Skeletal muscle tissue (tissue), 3 donors: ENCODE measurements at regions not wholly inside any gene's neighbourhood (a gene's known extent, or its start where the extent isn't known, plus 50 kb on each side); places are given as distances from the start of the nearest gene placed in this dataset.

Source experiments
- H3K27ac ChIP-seq: one replicate; pipeline ENCODE4 v1.7.0; 2013; ENCODE audit warnings: mild to moderate bottlenecking, low read depth, low read length, inconsistent platforms
- H3K27me3 ChIP-seq, 3 donors: one replicate each; pipeline ENCODE4 v1.7.0; 2013; ENCODE audit warnings: low read length in 3 of 3; ENCODE audit not compliant: control insufficient read depth in 3 of 3, insufficient read depth in 3 of 3
- H3K36me3 ChIP-seq, 3 donors: one replicate each; pipeline ENCODE4 v1.7.0; 2013; ENCODE audit warnings: low read length in 3 of 3; ENCODE audit not compliant: control insufficient read depth in 3 of 3, insufficient read depth in 3 of 3
- H3K4me1 ChIP-seq, 3 donors: one replicate each; pipeline ENCODE4 v1.7.0; 2013; ENCODE audit warnings: low read length in 3 of 3, mild to moderate bottlenecking in 3 of 3; ENCODE audit not compliant: control insufficient read depth in 3 of 3, insufficient read depth in 3 of 3
- H3K4me3 ChIP-seq, 3 donors: one replicate each; pipeline ENCODE4 v1.7.0; 2013; ENCODE audit warnings: low read length in 3 of 3
- H3K9ac ChIP-seq, 3 donors: one replicate each; pipeline ENCODE4 v1.7.0; 2013; ENCODE audit warnings: low read length in 3 of 3, mild to moderate bottlenecking in 3 of 3, moderate library complexity in 2 of 3, low read depth in 1 of 3
- H3K9me3 ChIP-seq, 3 donors: one replicate each; pipeline ENCODE4 v1.7.0; 2013; ENCODE audit warnings: low read length in 3 of 3; ENCODE audit not compliant: control insufficient read depth in 3 of 3
- donor health status: Osteomylitis.

DNA sequence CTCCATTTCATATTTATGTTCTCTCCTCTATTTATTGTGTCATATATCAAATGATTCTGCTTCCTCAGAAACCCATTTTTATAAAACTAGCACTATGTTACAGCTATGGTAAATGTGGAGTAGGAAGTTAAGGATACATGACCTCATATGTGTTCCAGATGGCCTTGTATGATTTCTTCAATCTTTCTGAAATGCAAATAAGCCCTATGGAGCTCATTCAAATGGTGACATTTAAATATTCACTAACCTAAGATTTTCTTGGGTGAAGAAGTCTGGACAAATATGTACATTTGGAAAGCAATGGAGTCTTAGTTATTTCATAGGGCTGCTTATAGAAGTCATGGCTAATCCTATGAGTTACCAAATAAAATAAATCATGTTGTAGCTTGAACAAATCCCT, 782.5 kb downstream of the STPG2 start:
- Histone ChIP-seq H3K4me1 (no peaks in the 10 kb centered on the region), H3K36me3 (no peaks in the 10 kb centered on the region), H3K27ac (no peak overlapping the region), H3K9me3 (no peaks in the 10 kb centered on the region), H3K27me3 (no peaks in the 10 kb centered on the region), H3K4me3 (no peak overlapping the region), H3K9ac (no peak overlapping the region)

DNA sequence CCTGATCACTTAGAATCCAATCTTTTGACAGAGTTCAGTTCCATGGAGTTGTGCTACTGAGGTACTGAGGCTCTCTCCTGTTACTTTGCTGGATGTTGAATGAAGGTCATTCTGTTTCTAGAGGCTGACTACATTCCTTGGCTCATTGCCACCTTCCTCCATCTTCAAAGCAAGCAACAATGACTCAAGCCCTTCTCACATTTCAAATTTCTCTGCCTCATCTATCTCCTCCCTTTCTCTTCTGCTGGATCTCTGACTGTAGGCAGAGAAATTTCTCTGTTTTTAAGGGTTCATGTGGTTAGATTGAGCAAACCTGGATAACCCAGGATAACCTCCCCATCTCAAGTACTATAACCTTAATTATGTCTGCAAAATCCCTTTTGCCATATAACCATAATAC, 775.4 kb downstream of the STPG2 start:
- no peak overlapping the region for H3K4me3 ChIP-seq
- no peaks in the 10 kb centered on the region for H3K36me3 ChIP-seq
- no peak overlapping the region for H3K9ac ChIP-seq
- no peaks in the 10 kb centered on the region for H3K27me3 ChIP-seq
- no peaks in the 10 kb centered on the region for H3K4me1 ChIP-seq
- H3K27ac ChIP-seq = no peak overlapping the region
- H3K9me3 ChIP-seq = no peaks in the 10 kb centered on the region

DNA sequence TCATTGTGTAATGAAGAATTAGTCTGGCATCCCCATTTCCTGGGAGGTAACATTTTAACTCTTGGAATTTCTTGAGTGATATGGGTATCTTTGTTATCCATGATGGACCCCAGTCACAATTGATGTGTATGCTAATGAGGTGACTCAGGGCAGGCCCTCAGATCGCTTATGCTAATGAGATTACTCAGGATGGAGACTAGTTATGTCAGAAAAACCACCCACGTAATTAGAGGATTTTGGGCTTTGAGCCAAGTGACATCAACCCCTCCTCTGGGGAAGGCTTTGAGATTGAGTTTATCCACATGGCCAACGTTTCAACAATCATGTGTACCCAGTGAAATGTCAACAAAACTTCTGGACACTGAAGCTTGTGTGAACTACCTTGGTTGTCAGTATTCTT, 772.7 kb downstream of the STPG2 start:
- Histone ChIP-seq H3K27me3 (no peaks in the 10 kb centered on the region), H3K9ac (no peak overlapping the region), H3K27ac (no peak overlapping the region), H3K9me3 (no peaks in the 10 kb centered on the region), H3K4me3 (no peak overlapping the region), H3K4me1 (no peaks in the 10 kb centered on the region), H3K36me3 (no peaks in the 10 kb centered on the region)

DNA sequence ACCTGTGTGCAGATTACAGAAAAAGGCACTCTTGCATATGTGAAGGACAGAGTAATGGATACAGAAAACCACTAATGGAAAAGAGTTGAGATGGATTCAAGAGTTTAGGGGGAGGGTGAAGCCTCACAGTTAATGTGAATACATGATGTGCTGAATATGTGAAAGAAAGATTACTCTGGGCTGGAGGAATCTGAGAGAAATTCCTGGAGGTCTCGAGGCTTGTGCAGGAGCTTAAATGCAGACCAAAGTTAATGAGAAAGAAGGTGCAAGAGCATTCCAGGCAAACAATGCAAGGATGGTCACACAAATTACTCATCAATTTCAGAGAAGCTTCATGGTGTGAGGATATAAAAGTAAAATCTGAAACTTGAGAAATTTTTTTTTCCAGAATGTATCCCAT, 768.8 kb downstream of the STPG2 start:
- Histone ChIP-seq H3K27me3 (no peaks in the 10 kb centered on the region), H3K9me3 (no peaks in the 10 kb centered on the region), H3K36me3 (no peaks in the 10 kb centered on the region), H3K4me3 (no peak overlapping the region), H3K4me1 (no peaks in the 10 kb centered on the region), H3K9ac (no peak overlapping the region), H3K27ac (no peak overlapping the region)

DNA sequence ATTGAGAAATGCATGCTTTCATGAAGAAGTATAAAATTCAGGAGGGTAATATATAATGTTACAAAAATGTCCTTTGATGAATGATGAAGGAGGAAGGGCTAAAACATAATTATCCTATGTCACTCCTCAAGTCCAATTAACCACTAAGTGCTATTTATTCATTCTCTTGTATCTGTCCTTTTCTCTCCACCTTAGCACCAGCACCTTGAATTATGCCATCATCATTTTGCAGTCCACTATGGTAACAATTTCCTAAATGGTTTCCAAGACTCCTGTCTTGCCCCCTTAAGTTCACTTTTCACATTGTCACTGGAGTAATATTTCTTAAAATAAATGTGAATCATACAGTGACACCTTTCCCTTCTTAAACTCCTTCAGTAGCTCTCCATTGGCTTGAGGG, 756.3 kb downstream of the STPG2 start:
- Histone ChIP-seq H3K27me3 (no peaks in the 10 kb centered on the region), H3K9me3 (no peaks in the 10 kb centered on the region), H3K27ac (no peak overlapping the region), H3K36me3 (no peaks in the 10 kb centered on the region), H3K4me3 (no peak overlapping the region), H3K4me1 (no peaks in the 10 kb centered on the region), H3K9ac (no peak overlapping the region)

DNA sequence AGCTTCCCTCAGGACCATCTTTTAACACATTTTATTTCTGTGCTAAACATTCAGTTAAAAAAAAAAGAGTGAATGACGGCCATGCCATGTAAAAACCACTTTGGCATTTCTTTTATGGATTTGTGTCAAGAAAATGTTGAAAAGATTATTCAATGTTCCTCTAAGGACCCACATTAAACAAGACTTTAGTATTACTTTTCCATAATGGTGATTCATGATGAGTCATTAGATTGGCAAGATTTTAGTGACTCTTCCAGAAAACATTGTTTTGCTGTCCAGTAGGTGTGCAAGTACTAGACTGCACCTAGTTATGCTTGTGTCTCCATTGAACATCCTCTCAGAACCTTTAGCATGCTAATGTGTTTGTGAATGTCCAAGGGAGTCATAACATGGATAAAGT, 748.6 kb downstream of the STPG2 start:
- H3K9ac ChIP-seq = no peak overlapping the region
- H3K9me3 ChIP-seq = no peaks in the 10 kb centered on the region
- no peak overlapping the region for H3K4me3 ChIP-seq
- H3K27ac ChIP-seq = no peak overlapping the region
- no peaks in the 10 kb centered on the region for H3K4me1 ChIP-seq
- no peaks in the 10 kb centered on the region for H3K27me3 ChIP-seq
- H3K36me3 ChIP-seq = no peaks in the 10 kb centered on the region

DNA sequence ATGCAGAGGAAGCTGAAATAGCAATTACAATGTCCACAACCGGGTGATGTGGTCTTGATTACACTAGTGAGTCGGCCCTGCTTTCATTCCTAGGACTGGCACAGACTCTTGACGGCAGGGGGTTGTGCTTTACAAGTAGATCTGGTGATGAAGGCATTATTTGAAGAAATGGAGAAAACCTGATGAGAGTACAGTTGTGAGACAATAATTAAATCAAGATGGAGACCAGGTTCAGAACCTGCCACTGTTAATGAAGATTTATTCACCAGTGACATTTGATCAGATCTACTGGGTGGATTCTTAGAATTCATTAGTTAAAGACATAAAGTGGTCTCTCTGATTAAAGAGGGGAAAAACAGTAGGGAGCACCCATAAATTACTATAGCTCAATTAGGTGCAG, 747.2 kb downstream of the STPG2 start:
- H3K9ac ChIP-seq = no peak overlapping the region
- H3K27ac ChIP-seq = no peak overlapping the region
- no peaks in the 10 kb centered on the region for H3K36me3 ChIP-seq
- H3K4me1 ChIP-seq = no peaks in the 10 kb centered on the region
- no peak overlapping the region for H3K4me3 ChIP-seq
- H3K27me3 ChIP-seq = no peaks in the 10 kb centered on the region
- H3K9me3 ChIP-seq = no peaks in the 10 kb centered on the region

DNA sequence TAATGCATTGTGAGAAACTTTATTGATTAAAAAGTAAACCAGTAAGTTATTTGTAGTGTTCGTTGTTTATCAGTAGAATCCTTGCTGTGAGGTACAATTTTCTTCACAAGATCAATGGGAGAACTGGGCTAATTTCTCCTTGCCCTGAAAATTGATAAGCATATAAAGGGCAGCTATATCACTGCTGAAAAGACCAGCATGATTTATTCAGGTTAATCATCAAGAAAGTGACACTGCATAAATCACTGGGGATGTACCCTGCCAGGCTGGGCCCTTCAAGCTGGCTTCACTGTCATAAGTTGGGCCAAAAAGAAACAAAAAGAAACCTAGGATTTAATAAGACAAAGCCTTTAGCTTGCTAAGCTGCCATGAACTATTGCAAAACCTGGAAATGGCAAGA, 746.7 kb downstream of the STPG2 start:
- Histone ChIP-seq H3K9ac (no peak overlapping the region), H3K9me3 (no peaks in the 10 kb centered on the region), H3K27ac (no peak overlapping the region), H3K27me3 (no peaks in the 10 kb centered on the region), H3K36me3 (no peaks in the 10 kb centered on the region), H3K4me3 (no peak overlapping the region), H3K4me1 (no peaks in the 10 kb centered on the region)

DNA sequence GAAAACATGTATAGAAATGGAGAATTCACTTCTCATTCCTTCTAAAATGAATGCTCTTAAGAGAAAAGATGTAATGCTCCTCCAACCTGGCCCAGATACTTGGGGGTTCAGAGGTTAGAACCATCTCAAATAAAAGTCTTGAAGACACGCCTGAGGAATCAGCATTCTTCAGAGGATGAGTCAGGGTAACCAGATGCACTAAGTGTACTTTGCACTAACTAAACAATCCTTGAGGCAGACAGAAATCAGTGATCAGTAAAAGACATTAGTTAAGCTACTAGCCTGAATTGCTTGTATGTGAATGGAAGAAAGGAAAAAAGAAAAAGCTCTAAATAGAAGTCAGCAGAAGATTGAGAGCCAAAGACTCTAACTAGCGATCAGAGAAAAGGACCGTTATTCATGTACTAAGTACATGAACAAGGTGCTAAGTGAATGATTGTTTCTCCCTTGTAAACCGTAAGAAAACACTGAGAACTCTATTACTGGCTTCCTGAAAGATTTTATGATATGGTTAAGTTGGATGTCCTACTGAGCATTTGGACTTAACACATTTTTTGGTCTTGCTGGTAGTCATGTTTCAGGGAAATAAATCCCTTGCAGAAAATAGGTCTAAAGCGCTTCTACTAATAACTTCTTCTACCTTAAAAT, 738.3 kb downstream of the STPG2 start:
- H3K4me3 ChIP-seq = no peak overlapping the region
- no peaks in the 10 kb centered on the region for H3K27me3 ChIP-seq
- no peak overlapping the region for H3K27ac ChIP-seq
- H3K9ac ChIP-seq = no peak overlapping the region
- no peaks in the 10 kb centered on the region for H3K4me1 ChIP-seq
- no peaks in the 10 kb centered on the region for H3K36me3 ChIP-seq
- H3K9me3 ChIP-seq = no peaks in the 10 kb centered on the region

DNA sequence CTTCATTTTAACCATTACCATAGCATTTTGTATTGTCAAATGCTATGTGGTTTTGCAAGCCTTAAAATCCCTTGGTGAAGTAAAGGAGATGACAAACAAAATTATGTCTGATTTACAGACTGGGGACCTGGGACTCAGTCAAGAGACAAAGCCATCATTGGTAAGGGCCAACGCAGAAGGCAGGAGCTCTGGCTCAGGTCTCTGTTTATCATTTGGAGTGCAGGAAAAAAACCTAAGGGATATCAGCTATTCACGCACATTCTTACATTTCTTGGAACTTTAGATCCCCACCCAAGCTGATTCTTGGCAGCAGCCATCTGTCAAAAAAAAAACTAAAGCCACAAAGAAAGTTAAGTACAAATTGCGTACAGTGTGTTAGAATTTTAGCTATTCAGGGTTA, 731.9 kb downstream of the STPG2 start:
- Histone ChIP-seq H3K9ac (no peak overlapping the region), H3K4me3 (no peak overlapping the region), H3K4me1 (no peaks in the 10 kb centered on the region), H3K27ac (no peak overlapping the region), H3K9me3 (no peaks in the 10 kb centered on the region), H3K27me3 (no peaks in the 10 kb centered on the region), H3K36me3 (no peaks in the 10 kb centered on the region)

DNA sequence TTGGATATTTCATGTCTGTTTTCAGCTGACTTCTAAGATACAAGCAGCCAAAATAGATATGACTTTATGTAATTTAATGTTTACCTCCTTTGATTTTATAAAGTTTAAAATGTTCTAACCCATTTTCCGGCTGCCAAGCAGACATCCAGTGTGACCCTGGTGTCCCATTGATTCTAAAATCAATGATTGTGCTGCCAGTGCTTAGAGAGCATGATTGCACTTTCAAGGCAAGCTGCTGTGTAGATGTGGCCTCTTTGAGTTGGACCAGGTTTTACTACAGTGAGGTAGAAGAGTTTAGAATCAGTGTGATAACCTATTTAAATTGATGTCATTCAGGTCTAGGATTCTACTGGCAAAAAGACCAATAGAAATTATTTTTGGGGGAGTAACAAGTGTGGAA, 730.9 kb downstream of the STPG2 start:
- Histone ChIP-seq H3K4me3 (no peak overlapping the region), H3K4me1 (no peaks in the 10 kb centered on the region), H3K27ac (no peak overlapping the region), H3K9ac (no peak overlapping the region), H3K36me3 (no peaks in the 10 kb centered on the region), H3K9me3 (no peaks in the 10 kb centered on the region), H3K27me3 (no peaks in the 10 kb centered on the region)
